ENCODE measurements at regions not wholly inside any gene's neighbourhood (a gene's known extent, or its start where the extent isn't known, plus 50 kb on each side); places are given as distances from the start of the nearest gene placed in this dataset.

DNA sequence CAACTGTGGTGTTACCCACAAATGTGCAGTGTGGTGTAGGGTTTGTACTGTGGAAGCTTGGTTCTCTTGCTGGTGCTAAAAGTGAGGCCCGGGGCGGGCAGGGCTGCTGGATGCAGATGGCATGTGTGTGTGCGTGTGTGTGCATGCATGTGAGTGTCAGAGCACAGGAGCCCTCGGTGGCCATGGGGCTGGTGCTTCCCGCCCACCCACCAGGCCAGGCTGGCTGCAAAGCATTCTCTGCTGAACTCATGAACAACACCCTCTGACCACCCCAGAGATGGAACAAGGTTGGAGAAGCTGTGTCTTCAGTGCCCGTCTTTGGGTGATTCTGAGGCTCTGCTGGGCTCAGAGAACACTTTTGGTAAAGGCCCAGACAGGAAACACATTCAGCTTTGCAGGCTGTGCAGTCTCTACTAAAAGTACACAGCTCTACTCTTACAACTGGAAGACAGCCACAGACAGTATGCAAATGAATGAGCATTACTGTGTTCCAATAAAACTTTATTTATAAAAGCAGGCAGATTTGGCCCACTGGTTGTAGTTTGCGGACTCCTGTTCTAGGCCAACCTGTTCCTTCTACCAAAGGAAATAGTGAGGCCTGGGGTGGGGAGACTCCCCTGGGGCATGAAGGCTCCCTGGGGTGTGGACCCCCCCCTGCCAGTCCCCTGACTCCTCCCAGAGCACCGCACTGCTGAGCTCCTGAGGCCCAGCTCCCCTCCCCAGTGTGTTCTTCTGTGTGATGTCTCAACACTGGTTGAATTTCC lies 225.3 kb upstream of the HDAC4 start:
- TF ChIP-seq GATA2 (IDR thresholded peaks at IDR 0.05; ENCODE audit: low read depth, low read length): no peak
- TF ChIP-seq GATA3 (IDR thresholded peaks at IDR 0.05; ENCODE audit: low read depth, low read length): no peak

All from SH-SY5Y (cell line).